ENCODE measurements at regions not wholly inside any gene's neighbourhood (a gene's known extent, or its start where the extent isn't known, plus 50 kb on each side); places are given as distances from the start of the nearest gene placed in this dataset.

DNA sequence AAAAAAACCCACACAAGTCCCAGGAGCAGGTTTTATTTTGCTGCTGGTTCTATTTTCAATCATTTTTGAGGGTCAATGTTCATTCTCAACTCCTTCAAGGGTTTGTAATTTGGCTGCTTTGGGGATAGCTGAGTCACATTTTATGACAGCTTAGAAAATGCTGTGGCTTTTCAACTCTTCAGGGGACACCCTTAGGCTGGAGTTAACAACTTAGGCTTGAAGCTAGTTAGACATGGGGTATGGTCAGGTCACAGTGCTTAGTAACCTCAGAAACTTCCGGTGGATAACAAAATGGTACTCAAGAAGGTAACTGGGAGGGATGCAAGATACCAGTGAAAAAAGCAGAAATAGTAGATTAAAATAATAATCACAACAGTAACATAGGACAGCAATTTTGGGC, 308.8 kb downstream of the HHIPL2 start:
- no peak for TF ChIP-seq ESRRG (CRISPR knock-in tag; IDR thresholded peaks at IDR 0.05)
- no peak for TF ChIP-seq TCF4 (CRISPR knock-in tag; IDR thresholded peaks at IDR 0.05; ENCODE audit: borderline replicate concordance)
- no peak for TF ChIP-seq ZNF70 (CRISPR knock-in tag; IDR thresholded peaks at IDR 0.05)
- TF ChIP-seq, protein P1, sequence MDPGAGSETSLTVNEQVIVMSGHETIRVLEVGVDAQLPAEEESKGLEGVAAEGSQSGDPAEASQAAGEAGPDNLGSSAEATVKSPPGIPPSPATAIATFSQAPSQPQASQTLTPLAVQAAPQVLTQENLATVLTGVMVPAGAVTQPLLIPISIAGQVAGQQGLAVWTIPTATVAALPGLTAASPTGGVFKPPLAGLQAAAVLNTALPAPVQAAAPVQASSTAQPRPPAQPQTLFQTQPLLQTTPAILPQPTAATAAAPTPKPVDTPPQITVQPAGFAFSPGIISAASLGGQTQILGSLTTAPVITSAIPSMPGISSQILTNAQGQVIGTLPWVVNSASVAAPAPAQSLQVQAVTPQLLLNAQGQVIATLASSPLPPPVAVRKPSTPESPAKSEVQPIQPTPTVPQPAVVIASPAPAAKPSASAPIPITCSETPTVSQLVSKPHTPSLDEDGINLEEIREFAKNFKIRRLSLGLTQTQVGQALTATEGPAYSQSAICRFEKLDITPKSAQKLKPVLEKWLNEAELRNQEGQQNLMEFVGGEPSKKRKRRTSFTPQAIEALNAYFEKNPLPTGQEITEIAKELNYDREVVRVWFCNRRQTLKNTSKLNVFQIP (CRISPR knock-in tag; IDR thresholded peaks at IDR 0.05; ENCODE audit: borderline replicate concordance, low read depth): no peak
- TF ChIP-seq BACH2 (CRISPR knock-in tag; IDR thresholded peaks at IDR 0.05; ENCODE audit: borderline replicate concordance): no peak
- TF ChIP-seq SNAI2 (CRISPR knock-in tag; IDR thresholded peaks at IDR 0.05): no peak
- TF ChIP-seq ZFP3 (CRISPR knock-in tag; IDR thresholded peaks at IDR 0.05): no peak
- TF ChIP-seq, protein P2, sequence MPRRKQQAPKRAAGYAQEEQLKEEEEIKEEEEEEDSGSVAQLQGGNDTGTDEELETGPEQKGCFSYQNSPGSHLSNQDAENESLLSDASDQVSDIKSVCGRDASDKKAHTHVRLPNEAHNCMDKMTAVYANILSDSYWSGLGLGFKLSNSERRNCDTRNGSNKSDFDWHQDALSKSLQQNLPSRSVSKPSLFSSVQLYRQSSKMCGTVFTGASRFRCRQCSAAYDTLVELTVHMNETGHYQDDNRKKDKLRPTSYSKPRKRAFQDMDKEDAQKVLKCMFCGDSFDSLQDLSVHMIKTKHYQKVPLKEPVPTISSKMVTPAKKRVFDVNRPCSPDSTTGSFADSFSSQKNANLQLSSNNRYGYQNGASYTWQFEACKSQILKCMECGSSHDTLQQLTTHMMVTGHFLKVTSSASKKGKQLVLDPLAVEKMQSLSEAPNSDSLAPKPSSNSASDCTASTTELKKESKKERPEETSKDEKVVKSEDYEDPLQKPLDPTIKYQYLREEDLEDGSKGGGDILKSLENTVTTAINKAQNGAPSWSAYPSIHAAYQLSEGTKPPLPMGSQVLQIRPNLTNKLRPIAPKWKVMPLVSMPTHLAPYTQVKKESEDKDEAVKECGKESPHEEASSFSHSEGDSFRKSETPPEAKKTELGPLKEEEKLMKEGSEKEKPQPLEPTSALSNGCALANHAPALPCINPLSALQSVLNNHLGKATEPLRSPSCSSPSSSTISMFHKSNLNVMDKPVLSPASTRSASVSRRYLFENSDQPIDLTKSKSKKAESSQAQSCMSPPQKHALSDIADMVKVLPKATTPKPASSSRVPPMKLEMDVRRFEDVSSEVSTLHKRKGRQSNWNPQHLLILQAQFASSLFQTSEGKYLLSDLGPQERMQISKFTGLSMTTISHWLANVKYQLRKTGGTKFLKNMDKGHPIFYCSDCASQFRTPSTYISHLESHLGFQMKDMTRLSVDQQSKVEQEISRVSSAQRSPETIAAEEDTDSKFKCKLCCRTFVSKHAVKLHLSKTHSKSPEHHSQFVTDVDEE (CRISPR knock-in tag; IDR thresholded peaks at IDR 0.05): no peak
- TF ChIP-seq, protein P3, sequence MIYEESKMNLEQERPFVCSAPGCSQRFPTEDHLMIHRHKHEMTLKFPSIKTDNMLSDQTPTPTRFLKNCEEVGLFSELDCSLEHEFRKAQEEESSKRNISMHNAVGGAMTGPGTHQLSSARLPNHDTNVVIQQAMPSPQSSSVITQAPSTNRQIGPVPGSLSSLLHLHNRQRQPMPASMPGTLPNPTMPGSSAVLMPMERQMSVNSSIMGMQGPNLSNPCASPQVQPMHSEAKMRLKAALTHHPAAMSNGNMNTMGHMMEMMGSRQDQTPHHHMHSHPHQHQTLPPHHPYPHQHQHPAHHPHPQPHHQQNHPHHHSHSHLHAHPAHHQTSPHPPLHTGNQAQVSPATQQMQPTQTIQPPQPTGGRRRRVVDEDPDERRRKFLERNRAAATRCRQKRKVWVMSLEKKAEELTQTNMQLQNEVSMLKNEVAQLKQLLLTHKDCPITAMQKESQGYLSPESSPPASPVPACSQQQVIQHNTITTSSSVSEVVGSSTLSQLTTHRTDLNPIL (CRISPR knock-in tag; IDR thresholded peaks at IDR 0.05; ENCODE audit: low read depth): no peak
- ATAC-seq: no peak

DNA sequence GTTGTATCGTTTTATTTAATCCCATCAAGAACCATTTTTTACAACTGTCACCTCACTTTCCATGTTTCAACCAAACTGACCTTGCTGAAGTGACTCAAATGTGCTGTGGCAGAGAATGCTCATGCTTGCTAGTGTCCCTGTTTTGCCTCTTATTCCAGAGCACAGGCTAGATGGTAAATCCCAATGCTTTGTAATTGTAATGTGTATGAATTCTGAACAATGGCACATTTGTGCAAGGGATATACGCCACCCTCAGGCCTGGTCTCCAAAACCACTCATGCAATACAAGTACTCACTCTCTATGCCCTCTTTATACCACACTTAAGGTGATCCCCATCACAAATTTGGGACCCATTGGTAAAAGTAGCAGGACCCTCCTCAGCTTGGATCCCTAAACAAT, 313.6 kb downstream of the HHIPL2 start:
- ATAC-seq: no peak
- TF ChIP-seq TOX (CRISPR knock-in tag; IDR thresholded peaks at IDR 0.05; ENCODE audit: borderline replicate concordance) (no peak), TCF4 (CRISPR knock-in tag; IDR thresholded peaks at IDR 0.05; ENCODE audit: borderline replicate concordance) (no peak), ESRRG (CRISPR knock-in tag; IDR thresholded peaks at IDR 0.05) (no peak), ZNF70 (CRISPR knock-in tag; IDR thresholded peaks at IDR 0.05) (no peak), ZFP3 (CRISPR knock-in tag; IDR thresholded peaks at IDR 0.05) (no peak)
- TF ChIP-seq, protein P1 (CRISPR knock-in tag; IDR thresholded peaks at IDR 0.05; ENCODE audit: borderline replicate concordance, low read depth): no peak
- TF ChIP-seq, protein P4, sequence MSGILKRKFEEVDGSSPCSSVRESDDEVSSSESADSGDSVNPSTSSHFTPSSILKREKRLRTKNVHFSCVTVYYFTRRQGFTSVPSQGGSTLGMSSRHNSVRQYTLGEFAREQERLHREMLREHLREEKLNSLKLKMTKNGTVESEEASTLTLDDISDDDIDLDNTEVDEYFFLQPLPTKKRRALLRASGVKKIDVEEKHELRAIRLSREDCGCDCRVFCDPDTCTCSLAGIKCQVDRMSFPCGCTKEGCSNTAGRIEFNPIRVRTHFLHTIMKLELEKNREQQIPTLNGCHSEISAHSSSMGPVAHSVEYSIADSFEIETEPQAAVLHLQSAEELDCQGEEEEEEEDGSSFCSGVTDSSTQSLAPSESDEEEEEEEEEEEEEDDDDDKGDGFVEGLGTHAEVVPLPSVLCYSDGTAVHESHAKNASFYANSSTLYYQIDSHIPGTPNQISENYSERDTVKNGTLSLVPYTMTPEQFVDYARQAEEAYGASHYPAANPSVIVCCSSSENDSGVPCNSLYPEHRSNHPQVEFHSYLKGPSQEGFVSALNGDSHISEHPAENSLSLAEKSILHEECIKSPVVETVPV (CRISPR knock-in tag; IDR thresholded peaks at IDR 0.05): no peak

DNA sequence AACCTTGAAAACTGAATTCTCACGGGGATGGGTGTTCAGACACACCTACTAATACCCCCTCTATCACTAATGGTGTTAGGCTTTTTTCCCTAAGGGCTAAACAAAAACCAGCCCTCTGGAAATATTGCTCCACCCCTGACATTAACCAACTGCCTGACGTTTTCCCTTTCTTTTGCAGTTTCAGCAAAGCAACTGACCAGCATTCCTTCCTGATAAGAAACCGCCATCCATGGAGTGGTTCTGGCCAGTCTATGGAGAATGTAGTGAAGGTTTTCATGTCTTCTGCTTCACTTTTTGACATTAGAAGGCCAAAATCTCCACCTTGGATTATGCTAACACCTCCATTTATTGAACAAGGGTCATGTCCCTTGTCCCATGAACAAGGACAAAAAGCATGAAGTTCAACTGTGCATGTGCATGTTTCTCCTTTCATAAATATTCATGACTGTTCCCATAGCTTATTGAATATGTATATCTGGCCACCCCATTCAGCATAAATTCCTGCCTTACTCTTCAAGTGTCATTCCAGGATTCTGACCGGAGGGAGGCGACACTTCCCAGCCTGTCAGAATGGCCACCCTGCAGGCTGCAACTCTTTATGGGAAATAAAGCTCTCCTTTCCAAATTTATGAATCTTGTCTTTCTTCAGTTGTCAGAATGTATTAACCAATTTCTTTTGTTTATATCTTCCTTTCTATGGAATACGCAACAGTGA, 314.3 kb downstream of the HHIPL2 start:
- TF ChIP-seq CSDC2 (CRISPR knock-in tag; IDR thresholded peaks at IDR 0.05): no peak
- TF ChIP-seq GLIS3 (CRISPR knock-in tag; IDR thresholded peaks at IDR 0.05): no peak
- no peak for TF ChIP-seq TCF4 (CRISPR knock-in tag; IDR thresholded peaks at IDR 0.05; ENCODE audit: borderline replicate concordance)
- TF ChIP-seq PPARA (CRISPR knock-in tag; IDR thresholded peaks at IDR 0.05; ENCODE audit: borderline replicate concordance): no peak
- TF ChIP-seq ZNF565 (CRISPR knock-in tag; conservative IDR thresholded peaks at IDR 0.05; ENCODE audit: low read depth): no peak
- TF ChIP-seq ESRRG (CRISPR knock-in tag; IDR thresholded peaks at IDR 0.05): no peak
- ATAC-seq: no peak

DNA sequence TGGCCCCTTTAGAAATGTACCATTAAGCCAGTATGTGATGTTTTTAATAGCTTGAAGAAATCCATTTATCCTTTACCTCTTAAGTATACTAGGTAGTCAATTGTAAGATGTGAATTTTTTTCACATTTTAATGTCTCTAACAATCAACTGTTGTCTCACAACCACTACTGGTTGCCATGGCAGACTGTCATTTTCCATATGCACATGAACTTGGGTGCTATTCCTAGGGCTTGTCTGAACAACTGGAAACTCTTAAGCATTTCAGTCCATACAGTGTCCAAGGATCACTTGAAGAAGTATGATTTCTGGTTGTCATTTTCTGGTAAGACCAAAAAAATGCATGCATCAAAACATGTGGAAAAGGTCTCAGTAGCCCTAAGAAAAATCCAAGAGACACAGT, 315.1 kb downstream of the HHIPL2 start:
- ATAC-seq: no peak
- TF ChIP-seq ISL1 (CRISPR knock-in tag; IDR thresholded peaks at IDR 0.05): no peak

All from SK-N-SH treated with all-trans-retinoic acid at 6 μM for 48 hours (cell line).